SU-DHL-6 (cell line): ENCODE measurements at regions not wholly inside any gene's neighbourhood (a gene's known extent, or its start where the extent isn't known, plus 50 kb on each side); places are given as distances from the start of the nearest gene placed in this dataset.
"Not testable (repeated sequence)": the region's sequence is repeated elsewhere in the genome, so short reads cannot be mapped to it uniquely, and the experiment has no call there.

Experiments
- H2AFZ ChIP-seq: fragments of 200-600 bp; sonication (generic); 2 replicates; pipeline ENCODE4 v1.6.1; 2014; ENCODE audit warnings: low read depth, mild to moderate bottlenecking, moderate library complexity, mixed read lengths, antibody characterized with exemption, low read length; ENCODE audit not compliant: severe bottlenecking
- H3F3A ChIP-seq: fragments of 200-600 bp; shearing (Covaris generic); 2 replicates; pipeline ENCODE4 v1.6.0; 2016; ENCODE audit warnings: antibody characterized with exemption, mild to moderate bottlenecking; ENCODE audit not compliant: insufficient read depth
- H3K27ac ChIP-seq: fragments of 200-600 bp; sonication (generic); 2 replicates; pipeline ENCODE4 v1.5.1; 2016; ENCODE audit warnings: low read depth, mild to moderate bottlenecking, low read length, moderate library complexity, mixed read lengths
- H3K27me3 ChIP-seq: fragments of 200-600 bp; sonication (generic), shearing (Covaris generic); 2 replicates; pipeline ENCODE4 v1.6.0; 2014; ENCODE audit warnings: mild to moderate bottlenecking, low read length
- H3K36me3 ChIP-seq: fragments of 200-600 bp; sonication (generic); 2 replicates; pipeline ENCODE4 v1.6.1; 2014; ENCODE audit warnings: mild to moderate bottlenecking, low read length, mixed read lengths
- H3K4me2 ChIP-seq: fragments of 300-600, 200-600 bp; shearing (Covaris generic), sonication (generic); 2 replicates; pipeline ENCODE4 v1.6.0; 2014; ENCODE audit warnings: low read length, low read depth, mild to moderate bottlenecking; ENCODE audit not compliant: poor library complexity, severe bottlenecking
- H3K4me3 ChIP-seq: fragments of 200-600 bp; sonication (generic); 2 replicates; pipeline ENCODE4 v1.5.1; 2014; ENCODE audit warnings: antibody characterized with exemption, low read length, mild to moderate bottlenecking, mixed read lengths; ENCODE audit not compliant: insufficient read depth, poor library complexity, severe bottlenecking
- H3K79me2 ChIP-seq: fragments of 200-600 bp; sonication (generic); 2 replicates; pipeline ENCODE4 v1.6.1; 2014; ENCODE audit warnings: mild to moderate bottlenecking, low read length, moderate library complexity; ENCODE audit not compliant: insufficient read depth
- H3K9ac ChIP-seq: fragments of 200-600 bp; sonication (generic); 2 replicates; pipeline ENCODE4 v1.7.0; 2014; ENCODE audit warnings: mild to moderate bottlenecking, low read length
- H3K9me2 ChIP-seq: fragments of 200-600 bp; sonication (generic); replicated peaks from 2 replicates; pipeline ENCODE4 v1.6.1; 2014; ENCODE audit warnings: low read length; ENCODE audit not compliant: insufficient read depth
- H3K9me3 ChIP-seq: fragments of 200-600 bp; sonication (generic); 2 replicates; pipeline ENCODE4 v1.6.1; 2014; ENCODE audit warnings: low read length, mixed read lengths; ENCODE audit not compliant: insufficient read depth
- H4K20me1 ChIP-seq: fragments of 200-600 bp; sonication (generic); 2 replicates; pipeline ENCODE4 v1.6.1; 2014; ENCODE audit warnings: low read depth, mild to moderate bottlenecking, antibody characterized with exemption, low read length, moderate library complexity, mixed read lengths
- EZH2phosphoT487 ChIP-seq: fragments of 200-600 bp; sonication (generic), shearing (Covaris generic); conservative IDR thresholded peaks from 2 replicates; pipeline ENCODE4 v1.6.1; 2018; ENCODE audit warnings: mild to moderate bottlenecking, antibody characterized with exemption, low read length, moderate library complexity, mixed read lengths
- TF ChIP-seq, protein P1 (sequence below): fragments of 200-600 bp; sonication (generic); IDR thresholded peaks from one replicate; pipeline ENCODE4 v1.5.1; 2017; ENCODE audit warnings: antibody characterized with exemption, mild to moderate bottlenecking, low read length, moderate library complexity; ENCODE audit not compliant: insufficient read depth, poor library complexity, severe bottlenecking

DNA sequence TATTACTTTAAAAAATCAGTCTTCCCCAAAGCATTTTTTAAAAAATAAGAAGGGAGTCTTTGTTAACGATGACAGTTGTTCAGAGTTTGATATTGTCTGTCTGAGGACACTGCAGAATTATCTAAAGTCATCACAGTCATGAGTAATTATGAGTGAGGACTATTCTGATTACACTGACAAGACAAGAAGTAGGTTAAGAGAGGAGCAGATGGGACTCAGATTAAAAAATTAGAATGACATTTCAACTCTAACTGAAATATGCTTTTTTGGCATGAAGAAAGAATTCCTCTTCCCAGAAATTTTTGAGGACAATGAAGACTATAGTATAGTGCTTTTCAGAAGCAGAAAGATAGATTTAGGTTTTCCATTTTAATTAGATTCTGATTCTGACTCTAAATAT, 456.5 kb downstream of the EPHA7 start:
- TF ChIP-seq, protein P1, sequence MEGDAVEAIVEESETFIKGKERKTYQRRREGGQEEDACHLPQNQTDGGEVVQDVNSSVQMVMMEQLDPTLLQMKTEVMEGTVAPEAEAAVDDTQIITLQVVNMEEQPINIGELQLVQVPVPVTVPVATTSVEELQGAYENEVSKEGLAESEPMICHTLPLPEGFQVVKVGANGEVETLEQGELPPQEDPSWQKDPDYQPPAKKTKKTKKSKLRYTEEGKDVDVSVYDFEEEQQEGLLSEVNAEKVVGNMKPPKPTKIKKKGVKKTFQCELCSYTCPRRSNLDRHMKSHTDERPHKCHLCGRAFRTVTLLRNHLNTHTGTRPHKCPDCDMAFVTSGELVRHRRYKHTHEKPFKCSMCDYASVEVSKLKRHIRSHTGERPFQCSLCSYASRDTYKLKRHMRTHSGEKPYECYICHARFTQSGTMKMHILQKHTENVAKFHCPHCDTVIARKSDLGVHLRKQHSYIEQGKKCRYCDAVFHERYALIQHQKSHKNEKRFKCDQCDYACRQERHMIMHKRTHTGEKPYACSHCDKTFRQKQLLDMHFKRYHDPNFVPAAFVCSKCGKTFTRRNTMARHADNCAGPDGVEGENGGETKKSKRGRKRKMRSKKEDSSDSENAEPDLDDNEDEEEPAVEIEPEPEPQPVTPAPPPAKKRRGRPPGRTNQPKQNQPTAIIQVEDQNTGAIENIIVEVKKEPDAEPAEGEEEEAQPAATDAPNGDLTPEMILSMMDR, result no peak
- no peak for TF ChIP-seq EZH2phosphoT487
- H3K27ac ChIP-seq, result no peak overlapping the region
- no peaks in the 10 kb centered on the region for H3K9me3 ChIP-seq

DNA sequence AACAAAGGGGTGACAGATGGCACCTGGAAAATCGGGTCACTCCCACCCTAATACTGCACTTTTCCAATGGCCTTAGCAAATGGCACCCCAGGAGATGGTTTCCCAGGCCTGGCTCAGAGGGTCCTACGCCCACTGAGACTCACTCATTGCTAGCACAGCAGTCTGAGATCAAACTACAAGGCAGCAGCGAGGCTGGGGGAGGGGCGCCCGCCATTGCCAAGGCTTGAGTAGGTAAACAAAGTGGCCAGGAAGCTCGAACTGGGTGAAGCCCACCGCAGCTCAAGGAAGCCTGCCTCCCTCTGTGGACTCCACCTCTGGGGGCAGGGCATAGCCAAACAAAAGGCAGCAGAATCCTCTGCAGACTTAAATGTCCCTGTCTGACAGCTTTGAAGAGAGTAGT, 467.2 kb downstream of the EPHA7 start:
- H3K9me3 ChIP-seq, H3K27me3 ChIP-seq, H3K36me3 ChIP-seq, H3K4me2 ChIP-seq, H3K4me3 ChIP-seq, H4K20me1 ChIP-seq, H3K9ac ChIP-seq, H3F3A ChIP-seq, H2AFZ ChIP-seq, H3K9me2 ChIP-seq, H3K27ac ChIP-seq, H3K79me2 ChIP-seq: not testable (repeated sequence)

More for the DNA sequence above, 456.5 kb downstream of the EPHA7 start:
- Histone ChIP-seq H3F3A (no peaks in the 10 kb centered on the region), H3K79me2 (no peaks in the 10 kb centered on the region), H3K4me2 (no peak overlapping the region), H4K20me1 (no peaks in the 10 kb centered on the region), H3K27me3 (no peaks in the 10 kb centered on the region), H3K9ac (no peak overlapping the region), H3K4me3 (no peak overlapping the region), H3K9me2 (no peaks in the 10 kb centered on the region), H3K36me3 (no peaks in the 10 kb centered on the region), H2AFZ (no peak overlapping the region)

DNA sequence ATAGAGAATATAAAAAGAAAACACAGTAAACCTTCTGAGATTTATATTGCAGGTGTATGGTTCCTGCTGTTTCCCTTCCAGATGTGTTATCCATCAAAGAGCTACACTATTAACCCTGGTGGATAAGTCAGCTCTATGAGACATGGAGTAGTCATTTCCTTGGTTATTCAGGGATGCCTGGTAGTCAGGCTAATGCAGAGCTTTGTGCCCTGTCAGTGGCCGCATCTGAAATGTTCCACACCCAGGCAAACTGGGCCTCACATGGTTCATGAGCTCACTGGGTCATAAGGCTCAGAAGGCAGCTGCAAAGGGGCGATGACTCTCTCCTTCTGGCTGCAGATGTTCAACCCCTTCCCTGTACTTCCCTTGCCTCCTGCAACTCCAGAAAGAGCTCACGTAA, 473.6 kb downstream of the EPHA7 start:
- no peaks in the 10 kb centered on the region for H3K79me2 ChIP-seq
- H4K20me1 ChIP-seq, result no peaks in the 10 kb centered on the region
- no peak overlapping the region for H2AFZ ChIP-seq
- H3K9me3 ChIP-seq, result no peaks in the 10 kb centered on the region
- H3K27me3 ChIP-seq, result no peaks in the 10 kb centered on the region
- H3K9ac ChIP-seq, result no peak overlapping the region
- H3K4me3 ChIP-seq, result no peak overlapping the region
- TF ChIP-seq, protein P1, result no peak
- TF ChIP-seq EZH2phosphoT487, result no peak
- no peaks in the 10 kb centered on the region for H3K36me3 ChIP-seq
- no peak overlapping the region for H3K27ac ChIP-seq
- no peaks in the 10 kb centered on the region for H3F3A ChIP-seq
- no peak overlapping the region for H3K4me2 ChIP-seq
- no peaks in the 10 kb centered on the region for H3K9me2 ChIP-seq

DNA sequence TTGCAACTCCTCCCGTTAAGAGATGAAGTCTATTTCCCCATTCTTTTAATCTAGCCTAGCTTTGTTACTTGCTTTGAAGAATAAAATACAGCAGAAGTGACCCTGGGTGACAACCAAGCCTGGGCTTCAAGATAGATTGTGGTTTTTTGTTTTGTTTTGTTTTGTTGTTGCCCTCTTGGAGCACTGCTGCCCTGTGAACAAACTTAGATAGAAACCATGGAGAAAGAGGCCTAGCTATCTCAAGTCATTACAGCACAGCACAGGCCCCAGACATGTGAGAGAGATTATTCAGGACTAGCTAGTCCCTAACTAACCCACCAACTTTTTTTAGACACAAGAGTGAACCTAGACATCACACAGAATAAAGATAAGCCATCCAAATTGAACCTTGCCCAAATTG, 475.2 kb downstream of the EPHA7 start:
- no peak overlapping the region for H3K4me3 ChIP-seq
- no peak overlapping the region for H3K9ac ChIP-seq
- no peak overlapping the region for H2AFZ ChIP-seq
- no peaks in the 10 kb centered on the region for H3K9me3 ChIP-seq
- no peaks in the 10 kb centered on the region for H3K79me2 ChIP-seq
- H3K36me3 ChIP-seq, result no peaks in the 10 kb centered on the region
- no peak overlapping the region for H3K4me2 ChIP-seq
- H3K27ac ChIP-seq, result no peak overlapping the region
- H3K9me2 ChIP-seq, result no peaks in the 10 kb centered on the region
- no peaks in the 10 kb centered on the region for H4K20me1 ChIP-seq
- no peaks in the 10 kb centered on the region for H3K27me3 ChIP-seq
- TF ChIP-seq EZH2phosphoT487, result no peak
- TF ChIP-seq, protein P1, result no peak
- H3F3A ChIP-seq, result no peaks in the 10 kb centered on the region
